PC-3 (cell line): ENCODE measurements at regions not wholly inside any gene's neighbourhood (a gene's known extent, or its start where the extent isn't known, plus 50 kb on each side); places are given as distances from the start of the nearest gene placed in this dataset.

ENCODE experiments used
- ATAC-seq: fragments of 200-7000 bp; cut with Tn5 transposase; 2 replicates; pipeline ENCODE4 v1.9.1; 2020; ENCODE audit warnings: mild to moderate bottlenecking, moderate library complexity
- BruUV-seq: library from RNA; stranded (reverse); fragments of 400-500 nt; replicated peaks from 2 replicates; lab custom pipeline; 2021; lab: Mats Ljungman, UMichigan
- CTCF ChIA-PET: fragments of 300-600 bp; sonication (Branson Sonifier 250); formaldehyde crosslinking; loops from one replicate; lab custom pipeline; 2022; ENCODE audit warnings: antibody characterized with exemption; lab: Charles Lee
- POLR2A ChIA-PET: fragments of 300-600 bp; sonication (Branson Sonifier 250); formaldehyde crosslinking; loops from one replicate; lab custom pipeline; 2022; ENCODE audit warnings: antibody characterized with exemption; ENCODE audit not compliant: unreplicated experiment; lab: Charles Lee
- DNase-seq: peaks from one replicate; pipeline ENCODE4 v3.0.0-alpha.2; 2015
- H2AFZ ChIP-seq: fragments of 300-600 bp; sonication (generic); 2 replicates; pipeline ENCODE4 v1.6.0; 2016; ENCODE audit warnings: antibody characterized with exemption, low read length
- H3F3A ChIP-seq: fragments of 300-600 bp; sonication (generic); one replicate; pipeline ENCODE4 v1.6.0; 2017; ENCODE audit warnings: antibody characterized with exemption, low read length, control low read depth, mild to moderate bottlenecking; ENCODE audit not compliant: unreplicated experiment
- H3K27ac ChIP-seq: fragments of 300-600 bp; sonication (generic); 2 replicates; pipeline ENCODE4 v1.5.1; 2016; ENCODE audit warnings: mild to moderate bottlenecking, low read length
- H3K27me3 ChIP-seq: fragments of 300-600 bp; sonication (generic); 2 replicates; pipeline ENCODE4 v1.6.1; 2016; ENCODE audit warnings: low read length, mixed read lengths
- H3K36me3 ChIP-seq: fragments of 300-600 bp; sonication (generic); 2 replicates; pipeline ENCODE4 v1.6.1; 2016; ENCODE audit warnings: low read depth, mixed run types, low read length, mixed read lengths
- H3K4me1 ChIP-seq: fragments of 300-600 bp; sonication (generic); 2 replicates; pipeline ENCODE4 v1.5.1; 2016; ENCODE audit warnings: low read length; ENCODE audit not compliant: insufficient read depth
- H3K4me2 ChIP-seq: fragments of 300-600 bp; sonication (generic); 2 replicates; pipeline ENCODE4 v1.6.0; 2016; ENCODE audit warnings: low read length
- H3K4me3 ChIP-seq: fragments of 300-600 bp; sonication (generic); 2 replicates; pipeline ENCODE4 v1.5.1; 2016; ENCODE audit warnings: mild to moderate bottlenecking, low read length, mixed read lengths
- H3K79me2 ChIP-seq: fragments of 300-600 bp; sonication (generic); 2 replicates; pipeline ENCODE4 v1.6.1; 2017; ENCODE audit warnings: low read length, mixed read lengths
- H3K9ac ChIP-seq: fragments of 300-600 bp; sonication (generic); 2 replicates; pipeline ENCODE4 v1.6.0; 2016; ENCODE audit warnings: mild to moderate bottlenecking, low read length
- H3K9me2 ChIP-seq: fragments of 300-600 bp; sonication (generic); replicated peaks from 2 replicates; pipeline ENCODE4 v1.6.1; 2016; ENCODE audit warnings: mixed run types, low read length, mixed read lengths
- H3K9me3 ChIP-seq: fragments of 300-600 bp; sonication (generic); 2 replicates; pipeline ENCODE4 v1.6.1; 2016; ENCODE audit warnings: low read length, mixed read lengths
- H4K20me1 ChIP-seq: fragments of 300-600 bp; sonication (generic); 2 replicates; pipeline ENCODE4 v1.6.1; 2016; ENCODE audit warnings: low read length, mixed read lengths
- EZH2 ChIP-seq: fragments of 300-600 bp; sonication (generic); IDR thresholded peaks from one replicate; pipeline ENCODE4 v1.6.1; 2017; ENCODE audit warnings: antibody characterized with exemption, mild to moderate bottlenecking, low read length; ENCODE audit not compliant: unreplicated experiment
- EZH2phosphoT487 ChIP-seq: fragments of 300-600 bp; sonication (generic); IDR thresholded peaks from 2 replicates; pipeline ENCODE4 v1.6.1; 2018; ENCODE audit warnings: mild to moderate bottlenecking, antibody characterized with exemption, low read length, borderline replicate concordance
- intact Hi-C: fragments of 100-400 bp; cut with micrococcal nuclease; formaldehyde crosslinking; loops from 2 replicates; pipeline ENCODE4 v1.9.0; 2023
- TF ChIP-seq, protein P1 (sequence below): fragments of 300-600 bp; sonication (generic); conservative IDR thresholded peaks from 2 replicates; pipeline ENCODE4 v1.5.1; 2017; ENCODE audit warnings: antibody characterized with exemption, low read depth, mild to moderate bottlenecking, low read length

DNA sequence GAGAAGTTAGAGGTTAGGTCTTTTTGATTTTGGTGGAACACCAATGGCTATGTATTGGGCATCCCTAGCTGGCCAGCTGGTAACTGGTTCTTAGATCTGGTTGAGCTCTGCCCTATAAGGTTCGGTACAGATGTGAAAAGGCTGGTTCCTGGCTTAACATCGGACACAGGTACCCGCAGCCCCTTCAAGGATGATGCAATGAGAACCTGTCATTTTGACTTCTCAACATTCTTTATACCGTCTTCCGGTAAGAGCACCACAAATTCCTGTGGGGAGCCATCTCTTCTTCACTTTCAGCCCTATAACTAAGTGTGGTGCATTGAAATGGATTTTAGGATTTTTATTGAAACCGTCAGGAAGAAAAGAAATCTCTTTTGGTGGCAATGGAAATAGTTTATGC is 222.8 kb downstream of the ADAMTS9 start:
- no peaks in the 10 kb centered on the region for H4K20me1 ChIP-seq
- no peak overlapping the region for H3K4me2 ChIP-seq
- H3K27ac ChIP-seq, result no peak overlapping the region
- no peak overlapping the region for H3K4me3 ChIP-seq
- DNase-seq (no peak), ATAC-seq (no peak)
- H3K79me2 ChIP-seq, result no peaks in the 10 kb centered on the region
- no peaks in the 10 kb centered on the region for H3K9me2 ChIP-seq
- POLR2A ChIA-PET, result no interaction called here
- TF ChIP-seq EZH2phosphoT487 (no peak), EZH2 (no peak)
- TF ChIP-seq, protein P1, sequence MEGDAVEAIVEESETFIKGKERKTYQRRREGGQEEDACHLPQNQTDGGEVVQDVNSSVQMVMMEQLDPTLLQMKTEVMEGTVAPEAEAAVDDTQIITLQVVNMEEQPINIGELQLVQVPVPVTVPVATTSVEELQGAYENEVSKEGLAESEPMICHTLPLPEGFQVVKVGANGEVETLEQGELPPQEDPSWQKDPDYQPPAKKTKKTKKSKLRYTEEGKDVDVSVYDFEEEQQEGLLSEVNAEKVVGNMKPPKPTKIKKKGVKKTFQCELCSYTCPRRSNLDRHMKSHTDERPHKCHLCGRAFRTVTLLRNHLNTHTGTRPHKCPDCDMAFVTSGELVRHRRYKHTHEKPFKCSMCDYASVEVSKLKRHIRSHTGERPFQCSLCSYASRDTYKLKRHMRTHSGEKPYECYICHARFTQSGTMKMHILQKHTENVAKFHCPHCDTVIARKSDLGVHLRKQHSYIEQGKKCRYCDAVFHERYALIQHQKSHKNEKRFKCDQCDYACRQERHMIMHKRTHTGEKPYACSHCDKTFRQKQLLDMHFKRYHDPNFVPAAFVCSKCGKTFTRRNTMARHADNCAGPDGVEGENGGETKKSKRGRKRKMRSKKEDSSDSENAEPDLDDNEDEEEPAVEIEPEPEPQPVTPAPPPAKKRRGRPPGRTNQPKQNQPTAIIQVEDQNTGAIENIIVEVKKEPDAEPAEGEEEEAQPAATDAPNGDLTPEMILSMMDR, result no peak
- intact Hi-C loops, result no loop called here
- H3K9ac ChIP-seq, result no peak overlapping the region
- H3K36me3 ChIP-seq, result no peaks in the 10 kb centered on the region
- CTCF ChIA-PET, result no interaction called here
- no peak overlapping the region for H2AFZ ChIP-seq
- H3K9me3 ChIP-seq, result no peaks in the 10 kb centered on the region
- no peaks in the 10 kb centered on the region for H3F3A ChIP-seq
- no TSS peak for BruUV-seq
- H3K4me1 ChIP-seq, result no peaks in the 10 kb centered on the region
- no peaks in the 10 kb centered on the region for H3K27me3 ChIP-seq

DNA sequence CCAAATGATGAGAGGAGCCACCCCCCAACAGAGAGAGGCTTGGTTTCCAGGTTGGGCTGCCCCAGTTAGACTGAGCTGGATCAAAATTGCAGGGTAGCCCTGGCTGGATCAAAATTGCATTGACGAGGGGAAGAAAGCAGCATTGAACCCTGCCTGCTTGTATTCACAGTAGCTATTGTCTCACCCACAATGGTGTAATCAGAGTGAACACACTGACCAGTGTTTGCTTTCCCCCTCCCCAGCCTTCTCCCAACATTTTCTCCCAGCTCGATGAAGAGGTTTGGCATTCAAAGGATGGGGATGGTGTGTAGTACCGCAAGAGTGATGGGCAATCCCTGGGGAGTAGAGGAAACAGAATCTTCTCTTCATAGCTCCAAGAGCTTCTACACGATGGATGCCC is 223.8 kb downstream of the ADAMTS9 start:
- TF ChIP-seq EZH2 (no peak), EZH2phosphoT487 (no peak)
- TF ChIP-seq, protein P1, result no peak
- ChIA-PET POLR2A (no interaction called here), CTCF (no interaction called here)
- Histone ChIP-seq H3F3A (no peaks in the 10 kb centered on the region), H3K4me3 (no peak overlapping the region), H3K9me3 (no peaks in the 10 kb centered on the region), H3K4me1 (no peaks in the 10 kb centered on the region), H3K79me2 (no peaks in the 10 kb centered on the region), H3K36me3 (no peaks in the 10 kb centered on the region), H2AFZ (no peak overlapping the region), H3K9ac (no peak overlapping the region), H3K27me3 (no peaks in the 10 kb centered on the region), H4K20me1 (no peaks in the 10 kb centered on the region), H3K9me2 (no peaks in the 10 kb centered on the region), H3K4me2 (no peak overlapping the region), H3K27ac (no peak overlapping the region)
- ATAC-seq, result no peak
- no peak for DNase-seq
- BruUV-seq, result no TSS peak
- intact Hi-C loops, result no loop called here

DNA sequence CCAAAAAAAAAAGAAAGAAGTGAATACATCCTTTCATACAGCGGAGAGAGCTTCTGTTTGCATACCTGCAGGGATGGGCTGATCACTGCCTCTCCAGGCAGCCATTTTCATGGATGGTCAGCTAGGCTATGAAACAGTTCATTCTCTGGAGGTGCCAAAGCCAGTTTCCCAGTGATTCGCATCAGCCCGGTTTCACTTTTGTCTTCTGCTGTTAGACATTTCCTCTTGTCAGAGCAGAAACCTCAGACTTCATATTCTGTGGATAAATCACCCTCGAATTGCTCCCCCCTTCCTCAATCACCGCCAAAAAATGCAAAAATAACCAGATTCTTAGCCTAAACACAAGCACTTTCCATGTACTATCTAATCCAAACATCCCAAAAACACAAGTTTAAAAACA is 225.6 kb downstream of the ADAMTS9 start:
- DNase-seq (no peak), ATAC-seq (no peak)
- Histone ChIP-seq H3K9ac (no peak overlapping the region), H3K4me1 (no peaks in the 10 kb centered on the region), H3F3A (no peaks in the 10 kb centered on the region), H2AFZ (0 out of 2 replicates have a peak overlapping the region, but pooled peaks have one; percentile 26), H3K27me3 (no peaks in the 10 kb centered on the region), H4K20me1 (no peaks in the 10 kb centered on the region), H3K27ac (no peak overlapping the region), H3K36me3 (no peaks in the 10 kb centered on the region), H3K4me2 (no peak overlapping the region), H3K9me3 (no peaks in the 10 kb centered on the region), H3K9me2 (no peaks in the 10 kb centered on the region), H3K4me3 (no peak overlapping the region), H3K79me2 (no peaks in the 10 kb centered on the region)
- BruUV-seq, result no TSS peak
- CTCF ChIA-PET, result no interaction called here
- TF ChIP-seq, protein P1, result no peak
- POLR2A ChIA-PET, result no interaction called here
- intact Hi-C loops, result no loop called here
